ENCODE measurements at regions not wholly inside any gene's neighbourhood (a gene's known extent, or its start where the extent isn't known, plus 50 kb on each side); places are given as distances from the start of the nearest gene placed in this dataset.

GRCh38 chr10:88122145-88122544 lies 258.7 kb downstream of the PTEN start:
- no peak for DNase-seq (ENCODE audit: low read depth in 4 of 4, low spot score in 3 of 4)

GRCh38 chr10:88122576-88122975 lies 259.2 kb downstream of the PTEN start:
- DNase-seq (ENCODE audit: low read depth in 4 of 4, low spot score in 3 of 4): no peak

DNA sequence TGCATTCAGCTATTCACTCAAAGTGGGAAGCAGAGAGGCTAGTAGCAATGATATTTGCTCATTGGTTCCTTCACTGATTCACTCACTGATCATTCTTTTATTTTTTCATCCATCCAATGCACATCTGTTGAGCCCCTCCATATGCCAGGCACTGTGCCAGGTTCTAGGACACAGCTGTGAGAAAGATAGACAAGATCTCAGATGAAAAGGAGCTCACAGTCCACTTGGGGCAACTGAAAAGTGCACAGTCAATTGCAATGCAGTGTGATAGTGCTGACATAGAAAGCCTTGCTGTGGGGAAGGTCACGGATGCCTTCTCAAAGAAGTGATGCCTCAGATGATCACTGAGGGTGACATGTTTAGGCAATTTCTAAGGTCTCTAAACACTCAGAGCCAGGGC lies 262.3 kb downstream of the PTEN start:
- no peak for DNase-seq (ENCODE audit: low read depth in 4 of 4, low spot score in 3 of 4)

- DNase-seq (ENCODE audit: low read depth in 4 of 4, low spot score in 3 of 4): no peak
Measured at GRCh38 chr10:88126699-88127098, 263.3 kb downstream of the PTEN start.

- DNase-seq (ENCODE audit: low read depth in 4 of 4, low spot score in 3 of 4): no peak
Measured at GRCh38 chr10:88127269-88127668, 263.8 kb downstream of the PTEN start.

GRCh38 chr10:88127766-88128165 lies 264.3 kb downstream of the PTEN start:
- DNase-seq (ENCODE audit: low read depth in 4 of 4, low spot score in 3 of 4): no peak

GRCh38 chr10:88129013-88129412 lies 265.6 kb downstream of the PTEN start:
- DNase-seq (ENCODE audit: low read depth in 4 of 4, low spot score in 3 of 4): no peak

- no peak for DNase-seq (ENCODE audit: low read depth in 4 of 4, low spot score in 3 of 4)
Measured at GRCh38 chr10:88130912-88131311, 267.5 kb downstream of the PTEN start.

DNA sequence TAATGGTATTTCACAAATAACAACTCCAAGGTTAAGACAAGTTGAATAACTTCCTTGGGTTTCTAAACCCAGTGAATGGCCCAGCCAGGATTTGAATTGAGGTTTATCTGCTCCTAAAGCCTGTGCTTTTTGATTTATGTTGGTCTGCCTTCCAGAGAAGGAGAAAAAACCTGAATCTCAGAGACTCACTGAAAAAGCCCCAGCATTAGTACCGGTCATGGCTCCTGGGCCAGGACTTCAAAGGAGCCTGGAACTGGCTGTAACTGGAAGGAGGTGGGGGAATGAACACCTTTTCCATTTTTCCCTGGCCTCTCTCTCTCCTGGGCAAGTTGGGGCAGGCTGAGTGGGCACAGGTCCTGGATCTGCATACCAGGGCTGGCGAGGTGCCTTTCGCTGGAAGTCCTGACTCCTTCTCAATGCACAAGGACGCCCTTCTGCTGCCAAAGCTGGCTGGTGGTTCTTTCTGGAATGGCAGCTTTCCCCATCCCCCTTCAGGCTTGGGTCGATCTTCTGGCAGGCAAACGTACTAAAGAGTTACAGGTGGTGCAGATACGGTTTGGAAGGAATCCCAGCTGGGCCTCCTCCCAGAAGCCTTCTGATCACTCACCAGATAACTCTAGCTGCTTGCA lies 268.2 kb downstream of the PTEN start:
- no peak for DNase-seq (ENCODE audit: low read depth in 4 of 4, low spot score in 3 of 4)

DNA sequence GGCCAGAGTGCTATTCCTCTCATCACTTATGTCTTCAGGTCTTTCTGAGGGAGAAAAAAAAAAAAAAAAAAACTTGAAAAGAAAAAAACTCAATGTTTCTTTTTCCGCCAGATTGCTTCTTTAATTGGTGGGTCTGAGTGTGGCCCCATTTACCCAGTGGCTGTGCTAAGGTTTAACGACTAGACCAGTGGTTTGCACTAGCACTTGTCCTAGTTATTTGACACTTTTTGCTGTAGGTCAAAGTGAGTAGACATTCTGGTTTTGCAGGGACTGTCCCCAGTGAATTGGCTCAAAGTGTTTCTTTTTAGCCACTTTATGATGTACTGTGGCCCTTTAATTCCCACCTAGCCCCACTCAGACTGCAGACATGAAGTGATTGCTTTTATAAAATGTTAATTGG lies 273.3 kb downstream of the PTEN start:
- DNase-seq (ENCODE audit: low read depth in 4 of 4, low spot score in 3 of 4): no peak

- DNase-seq (ENCODE audit: low read depth in 4 of 4, low spot score in 3 of 4): no peak
Measured at GRCh38 chr10:88138319-88138848, 275.0 kb downstream of the PTEN start.

DNA sequence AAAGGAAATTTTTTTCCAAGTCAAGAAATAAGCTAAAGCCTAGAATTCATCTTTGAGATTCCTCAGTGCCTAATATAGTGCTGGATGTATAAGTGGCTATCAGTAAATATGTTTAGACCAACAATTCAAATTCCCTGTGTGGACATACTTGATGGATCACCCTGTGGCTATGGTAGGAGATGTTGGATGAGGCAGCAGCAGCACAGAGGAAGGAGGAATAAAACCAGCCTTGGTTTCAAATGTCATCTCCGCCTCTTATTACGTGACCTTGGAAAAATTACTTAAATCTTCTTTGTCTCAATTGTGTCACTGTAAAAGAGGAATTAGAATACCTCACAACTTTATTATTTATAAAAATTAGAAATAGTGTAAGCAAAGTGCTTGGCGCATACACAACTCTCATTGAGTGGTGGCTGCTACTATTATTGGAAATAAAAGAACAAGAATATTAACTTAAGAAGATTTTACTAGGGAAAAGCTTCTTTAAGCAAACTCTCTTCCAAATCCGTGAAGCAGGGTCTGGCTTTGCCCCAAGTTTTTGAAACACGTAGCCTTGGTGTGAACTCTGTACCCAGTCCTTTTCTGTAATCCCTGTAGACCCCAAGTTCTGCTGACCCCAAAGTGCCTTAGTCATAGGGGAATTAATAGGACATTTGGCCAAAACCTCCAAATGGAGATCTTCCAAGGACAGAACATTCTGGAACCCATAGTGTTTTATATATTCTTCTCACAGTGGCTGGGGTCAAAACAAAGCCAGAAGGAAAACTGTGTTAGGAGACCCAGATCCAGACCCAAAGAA lies 283.8 kb downstream of the PTEN start:
- DNase-seq (ENCODE audit: low read depth in 4 of 4, low spot score in 3 of 4): no peak

DNA sequence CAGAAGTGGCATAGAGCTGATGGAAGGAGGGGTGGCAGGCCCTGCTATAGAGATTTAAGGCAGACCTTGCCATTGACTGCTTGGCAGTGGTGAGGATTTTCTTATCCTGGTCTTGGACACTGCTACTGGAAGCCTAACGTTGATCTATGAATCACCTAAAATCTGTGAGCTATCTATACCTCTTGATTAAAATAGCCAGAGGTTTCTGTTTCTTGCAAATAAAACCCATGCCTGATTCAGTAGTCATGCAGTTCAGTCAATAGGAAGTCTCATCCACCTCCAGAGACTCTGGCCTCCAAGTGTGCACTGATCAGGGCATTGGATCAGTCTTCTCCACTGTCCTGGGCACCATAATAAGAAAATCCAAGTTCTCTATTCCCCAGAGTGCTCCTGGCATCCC lies 286.5 kb downstream of the PTEN start:
- no peak for DNase-seq (ENCODE audit: low read depth in 4 of 4, low spot score in 3 of 4)

GRCh38 chr10:88150339-88150738 lies 286.9 kb downstream of the PTEN start:
- no peak for DNase-seq (ENCODE audit: low read depth in 4 of 4, low spot score in 3 of 4)

GRCh38 chr10:88152728-88153133 lies 289.3 kb downstream of the PTEN start:
- DNase-seq (ENCODE audit: low read depth in 4 of 4, low spot score in 3 of 4): no peak

- DNase-seq (ENCODE audit: low read depth in 4 of 4, low spot score in 3 of 4): no peak
Measured at GRCh38 chr10:88154596-88155250, 291.3 kb downstream of the PTEN start.

DNA sequence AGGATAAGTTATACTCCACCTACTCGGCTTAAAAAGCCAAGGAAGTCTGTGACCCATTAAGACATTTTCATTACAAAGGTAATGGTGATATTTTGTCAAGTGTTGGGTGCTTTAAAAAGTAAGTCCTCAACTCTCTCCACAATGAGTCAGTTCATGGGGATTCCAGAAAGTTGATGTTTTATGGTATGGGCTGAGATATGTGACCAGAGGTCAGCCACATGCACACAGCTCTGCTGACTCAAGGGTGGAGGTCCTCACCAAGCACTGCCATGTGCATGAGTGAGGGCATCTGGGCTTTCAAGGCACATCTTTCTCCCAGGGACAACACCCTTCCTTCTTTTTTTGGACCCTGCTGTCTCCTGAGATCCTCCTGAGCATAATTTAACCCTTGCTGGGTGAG lies 292.9 kb downstream of the PTEN start:
- no peak for DNase-seq (ENCODE audit: low read depth in 4 of 4, low spot score in 3 of 4)

GRCh38 chr10:88157981-88158465 lies 294.6 kb downstream of the PTEN start:
- no peak for DNase-seq (ENCODE audit: low read depth in 4 of 4, low spot score in 3 of 4)

DNA sequence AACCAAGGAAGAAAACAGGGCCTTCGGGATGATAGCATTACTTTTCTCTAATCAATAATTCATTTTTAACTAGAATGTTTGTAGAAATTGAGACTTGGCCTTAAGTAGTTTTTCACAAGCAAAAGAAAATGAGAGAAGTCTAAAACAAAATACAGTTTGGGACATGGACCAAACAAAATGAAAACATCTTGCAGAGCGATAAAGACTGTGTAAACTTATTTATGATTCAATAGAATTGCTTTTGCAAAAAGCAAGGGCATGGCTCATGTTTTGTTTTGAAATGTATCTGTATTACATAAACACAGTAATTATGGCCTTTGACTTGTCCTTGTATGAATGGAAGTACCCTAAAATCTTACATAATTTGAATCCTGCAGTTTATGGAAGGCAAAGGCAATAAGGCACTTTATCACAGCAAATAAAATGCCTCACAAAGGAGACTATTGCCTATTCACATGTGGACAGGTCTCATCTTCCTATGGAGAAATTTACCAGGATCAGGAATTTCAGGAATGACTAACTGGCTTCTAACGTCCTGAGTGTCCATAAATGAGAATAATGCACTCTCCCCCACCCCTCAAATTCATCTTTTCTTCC lies 295.2 kb downstream of the PTEN start:
- DNase-seq (ENCODE audit: low read depth in 4 of 4, low spot score in 3 of 4): no peak

- no peak for DNase-seq (ENCODE audit: low read depth in 4 of 4, low spot score in 3 of 4)
Measured at GRCh38 chr10:88159127-88159829, 295.9 kb downstream of the PTEN start.

Data from left renal pelvis (tissue), 4 donors.